HCT116 (cell line): ENCODE measurements at regions not wholly inside any gene's neighbourhood (a gene's known extent, or its start where the extent isn't known, plus 50 kb on each side); places are given as distances from the start of the nearest gene placed in this dataset.

Experiments
- ATAC-seq: fragments of 200-7000 bp; cut with Tn5 transposase; 2 replicates; pipeline ENCODE4 v1.9.1; 2020; ENCODE audit warnings: mild to moderate bottlenecking, moderate library complexity
- BruUV-seq: library from RNA; stranded (reverse); fragments of 400-500 nt; replicated peaks from 2 replicates; lab custom pipeline; 2021; lab: Mats Ljungman, UMichigan
- CTCF ChIA-PET: fragments of 300-600 bp; sonication (Branson Sonifier 250); formaldehyde crosslinking; loops from one replicate; lab custom pipeline; 2021; ENCODE audit warnings: antibody characterized with exemption; lab: Charles Lee
- POLR2A ChIA-PET: fragments of 300-600, 350-600 bp; sonication (Branson Sonifier 250); formaldehyde crosslinking; loops from one replicate; lab custom pipeline; 2021; ENCODE audit warnings: antibody characterized with exemption; lab: Charles Lee
- RAD21 ChIA-PET, 2 experiments: fragments of 300-600 bp; sonication (Branson Sonifier 250); formaldehyde crosslinking; loops; one replicate each; lab custom pipeline; 2023; ENCODE audit warnings: low total read pairs in 2 of 2; ENCODE audit not compliant: uncharacterized antibody in 2 of 2, unreplicated experiment in 2 of 2, low non-redundant PET in 1 of 2; lab: Charles Lee
- DNase-seq: peaks from one replicate; pipeline ENCODE4 v3.0.0-alpha.2; 2010; ENCODE audit warnings: low read depth, low spot score
- H2AFZ ChIP-seq: fragments of 200-600 bp; shearing (Covaris generic), sonication (generic); 2 replicates; pipeline ENCODE4 v1.6.1; 2017; ENCODE audit warnings: low read depth, mixed run types, mixed read lengths, antibody characterized with exemption, low read length; ENCODE audit not compliant: poor library complexity, severe bottlenecking
- H3K27ac ChIP-seq: 2 replicates; pipeline ENCODE4 v1.5.1; 2012; ENCODE audit warnings: low read depth, low read length
- H3K27me3 ChIP-seq: fragments of 200-600 bp; sonication (generic); 2 replicates; pipeline ENCODE4 v1.6.1; 2016; ENCODE audit warnings: mixed run types, low read length, mixed read lengths; ENCODE audit not compliant: insufficient read depth
- H3K36me3 ChIP-seq, 2 experiments: fragments of 200-500 bp in 1 of 2; fragments of 200-600 bp in 1 of 2; sonication (Bioruptor generic) in 1 of 2; sonication (generic) in 1 of 2; 2 replicates each; pipeline versions ENCODE4 v1.5.1 to v1.6.1; 2014 to 2016; ENCODE audit warnings: low read length in 2 of 2, inconsistent platforms in 1 of 2, mixed read lengths in 1 of 2, mixed run types in 1 of 2; ENCODE audit not compliant: insufficient read depth in 2 of 2, control insufficient read depth in 1 of 2
- H3K4me1 ChIP-seq, 2 experiments: fragments of 200-600 bp in 1 of 2; sonication (generic) in 1 of 2; 2 replicates each; pipeline versions ENCODE4 v1.5.1 to v1.6.1; 2012 to 2017; ENCODE audit warnings: low read length in 2 of 2, inconsistent platforms in 1 of 2, mild to moderate bottlenecking in 1 of 2, mixed read lengths in 1 of 2, mixed run types in 1 of 2, moderate library complexity in 1 of 2; ENCODE audit not compliant: insufficient read depth in 2 of 2, control insufficient read depth in 1 of 2
- H3K4me2 ChIP-seq: fragments of 200-600 bp; sonication (generic); 2 replicates; pipeline ENCODE4 v1.6.1; 2017; ENCODE audit warnings: mixed run types, low read length, mixed read lengths
- H3K4me3 ChIP-seq, 2 experiments: fragments of 200-600 bp in 1 of 2; sonication (generic) in 1 of 2; replicated peaks in 1 of 2; 2 replicates each; pipeline ENCODE4 v1.5.1; 2011 to 2016; ENCODE audit warnings: low read length in 2 of 2, control low read depth in 1 of 2, low read depth in 1 of 2, mild to moderate bottlenecking in 1 of 2, mixed read lengths in 1 of 2, mixed run types in 1 of 2
- H3K79me2 ChIP-seq: fragments of 200-600 bp; sonication (generic); 2 replicates; pipeline ENCODE4 v1.6.1; 2017; ENCODE audit warnings: mild to moderate bottlenecking, mixed run types, low read length, moderate library complexity, mixed read lengths; ENCODE audit not compliant: insufficient read depth
- H3K9ac ChIP-seq: fragments of 200-600 bp; sonication (generic); 2 replicates; pipeline ENCODE4 v1.6.1; 2016; ENCODE audit warnings: low read length, mixed read lengths
- H3K9me2 ChIP-seq: fragments of 200-600 bp; sonication (generic), shearing (Covaris generic); 2 replicates; pipeline ENCODE4 v1.6.1; 2017; ENCODE audit warnings: mixed run types, mild to moderate bottlenecking, moderate library complexity; ENCODE audit not compliant: insufficient read depth
- H3K9me3 ChIP-seq, 2 experiments: fragments of 200-500 bp in 1 of 2; fragments of 200-600 bp in 1 of 2; sonication (Bioruptor generic) in 1 of 2; sonication (generic) in 1 of 2; 2 replicates each; pipeline ENCODE4 v1.6.1; 2014 to 2017; ENCODE audit warnings: low read length in 2 of 2, mixed read lengths in 2 of 2, inconsistent platforms in 1 of 2, low read depth in 1 of 2, mild to moderate bottlenecking in 1 of 2, mixed run types in 1 of 2, moderate library complexity in 1 of 2; ENCODE audit not compliant: control insufficient read depth in 1 of 2, insufficient read depth in 1 of 2
- H4K20me1 ChIP-seq: fragments of 200-600 bp; sonication (generic), shearing (Covaris generic); 2 replicates; pipeline ENCODE4 v1.6.1; 2017; ENCODE audit warnings: mixed run types, mild to moderate bottlenecking, moderate library complexity; ENCODE audit not compliant: insufficient read depth
- CBX3 ChIP-seq: IDR thresholded peaks from 2 replicates; pipeline ENCODE4 v1.6.1; 2012; ENCODE audit warnings: low read depth
- CEBPB ChIP-seq: IDR thresholded peaks from 2 replicates; pipeline ENCODE4 v1.6.1; 2012; ENCODE audit warnings: low read depth
- ELF1 ChIP-seq: IDR thresholded peaks from 2 replicates; pipeline ENCODE4 v1.6.1; 2012; ENCODE audit warnings: low read depth, borderline replicate concordance
- EZH2 ChIP-seq: fragments of 200-600 bp; sonication (generic); IDR thresholded peaks from 2 replicates; pipeline ENCODE4 v1.6.1; 2017; ENCODE audit warnings: antibody characterized with exemption, mixed run types
- EZH2phosphoT487 ChIP-seq: fragments of 200-600 bp; IDR thresholded peaks from 2 replicates; pipeline ENCODE4 v1.6.1; 2018; ENCODE audit warnings: antibody characterized with exemption, borderline replicate concordance
- POLR2A ChIP-seq: IDR thresholded peaks from 2 replicates; pipeline ENCODE4 v1.7.0; 2011; ENCODE audit warnings: borderline replicate concordance; ENCODE audit not compliant: insufficient read depth, insufficient read length; ENCODE audit errors: extremely low read depth
- POLR2AphosphoS5 ChIP-seq: IDR thresholded peaks from 2 replicates; pipeline ENCODE4 v1.6.1; 2011; ENCODE audit warnings: mild to moderate bottlenecking, low read depth, low read length, moderate library complexity
- RAD21 ChIP-seq: IDR thresholded peaks from 2 replicates; pipeline ENCODE4 v1.6.1; 2012; ENCODE audit warnings: low read depth, mild to moderate bottlenecking
- SIN3A ChIP-seq: IDR thresholded peaks from 2 replicates; pipeline ENCODE4 v1.6.1; 2012; ENCODE audit warnings: low read depth
- SP1 ChIP-seq: IDR thresholded peaks from 2 replicates; pipeline ENCODE4 v1.6.1; 2012; ENCODE audit warnings: low read depth
- SRF ChIP-seq: IDR thresholded peaks from 2 replicates; pipeline ENCODE4 v1.6.1; 2012; ENCODE audit warnings: low read depth
- YY1 ChIP-seq: IDR thresholded peaks from 2 replicates; pipeline ENCODE4 v1.6.1; 2011; ENCODE audit warnings: low read length, low read depth, moderate library complexity, mild to moderate bottlenecking; ENCODE audit not compliant: insufficient replicate concordance; ENCODE audit errors: extremely low read depth
- ZFX ChIP-seq: fragments of 450-650 bp; IDR thresholded peaks from 2 replicates; pipeline ENCODE4 v1.6.1; 2017
- intact Hi-C: fragments of 100-400 bp; cut with micrococcal nuclease; formaldehyde crosslinking; loops from 2 replicates; pipeline ENCODE4 v1.10.0; 2022
- TF ChIP-seq, protein P1 (sequence below): IDR thresholded peaks from 2 replicates; pipeline ENCODE4 v1.6.1; 2012
- TF ChIP-seq, protein P2 (sequence below): IDR thresholded peaks from 2 replicates; pipeline ENCODE4 v1.6.1; 2011; ENCODE audit warnings: mild to moderate bottlenecking, low read length, moderate library complexity; ENCODE audit not compliant: insufficient replicate concordance; ENCODE audit errors: extremely low read depth

DNA sequence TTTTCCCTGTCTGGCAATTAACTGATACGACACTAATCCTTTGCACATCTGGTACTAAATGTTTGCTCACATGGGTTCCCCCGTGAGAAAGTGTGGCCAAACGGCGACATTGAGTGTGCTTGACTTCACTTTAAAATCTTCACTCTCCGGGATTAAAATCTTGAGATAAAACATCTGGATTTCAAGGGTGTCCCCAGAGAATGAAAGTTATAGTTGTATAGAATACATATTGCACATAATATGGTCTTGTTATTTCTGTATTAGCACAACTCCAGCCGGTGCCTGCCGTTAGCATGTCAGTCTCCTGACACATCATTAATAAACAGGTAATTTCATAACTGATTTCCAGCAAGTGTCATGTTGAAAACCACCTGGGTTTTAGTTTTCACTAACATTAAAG lies 749.0 kb upstream of the SOX9 start (continued):
- TF ChIP-seq YY1: no peak

DNA sequence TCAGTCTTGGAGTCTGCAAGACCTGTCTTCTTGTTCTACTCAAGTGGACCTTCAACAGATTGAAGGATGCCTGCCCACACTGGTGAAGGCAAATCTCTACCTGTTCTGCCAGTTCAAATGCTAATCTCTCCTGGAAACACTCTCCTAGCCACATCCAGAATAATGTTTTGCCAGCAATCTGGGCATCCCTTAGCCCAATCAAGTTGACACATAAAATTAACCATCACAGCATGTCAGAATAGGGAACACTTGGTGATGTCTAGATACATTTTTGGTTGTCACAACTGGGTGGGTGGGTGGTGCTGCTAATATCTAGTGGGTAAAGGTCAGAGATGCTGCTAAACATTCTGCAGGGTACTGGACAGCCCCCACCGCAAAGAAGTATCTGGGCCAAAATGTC lies 744.9 kb upstream of the SOX9 start:
- H4K20me1 ChIP-seq: no peaks in the 10 kb centered on the region
- BruUV-seq: no TSS peak
- ATAC-seq (no peak), DNase-seq (no peak)
- no peak for TF ChIP-seq CEBPB
- no peak for TF ChIP-seq ELF1
- TF ChIP-seq POLR2AphosphoS5: no peak
- no peak for TF ChIP-seq RAD21
- no peaks in the 10 kb centered on the region for H3K79me2 ChIP-seq
- H3K27me3 ChIP-seq: no peaks in the 10 kb centered on the region
- POLR2A ChIA-PET: no interaction called here
- intact Hi-C loops: no loop called here
- RAD21 ChIA-PET: no interaction called here
- no peaks in the 10 kb centered on the region for H3K4me1 ChIP-seq
- H2AFZ ChIP-seq: no peak overlapping the region
- H3K9ac ChIP-seq: no peak overlapping the region
- no peaks in the 10 kb centered on the region for H3K9me3 ChIP-seq
- CTCF ChIA-PET: no interaction called here
- no peaks in the 10 kb centered on the region for H3K36me3 ChIP-seq
- no peaks in the 10 kb centered on the region for H3K9me2 ChIP-seq
- no peak overlapping the region for H3K4me3 ChIP-seq
- H3K27ac ChIP-seq: no peak overlapping the region
- no peak overlapping the region for H3K4me2 ChIP-seq

DNA sequence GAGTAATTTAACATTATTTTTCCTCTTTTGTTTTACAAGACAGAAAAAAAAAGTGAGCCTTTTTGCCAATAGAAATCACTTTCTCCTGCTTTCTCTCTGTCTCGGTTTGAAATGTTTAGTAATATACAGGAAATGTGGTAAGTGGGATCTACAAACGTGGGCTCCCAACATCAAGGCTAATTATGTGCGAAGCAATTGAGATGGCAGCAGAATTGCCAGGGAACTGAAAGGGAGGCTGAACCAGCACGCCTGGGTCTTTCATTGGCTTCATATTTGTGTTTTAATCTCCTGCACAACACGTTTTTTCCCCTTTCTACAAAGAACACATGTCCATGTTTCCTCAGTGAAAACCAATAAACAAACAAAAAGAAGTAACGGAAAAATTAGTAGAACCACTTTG lies 743.9 kb upstream of the SOX9 start:
- Histone ChIP-seq H3K4me1 (no peaks in the 10 kb centered on the region), H3K9me3 (no peaks in the 10 kb centered on the region), H3K4me2 (no peak overlapping the region), H3K27me3 (no peaks in the 10 kb centered on the region), H2AFZ (no peak overlapping the region), H3K79me2 (no peaks in the 10 kb centered on the region), H3K27ac (no peak overlapping the region), H3K9me2 (no peaks in the 10 kb centered on the region), H4K20me1 (no peaks in the 10 kb centered on the region), H3K9ac (no peak overlapping the region), H3K36me3 (no peaks in the 10 kb centered on the region), H3K4me3 (no peak overlapping the region)
- POLR2A ChIA-PET: no interaction called here
- CTCF ChIA-PET: no interaction called here
- intact Hi-C loops: no loop called here
- RAD21 ChIA-PET: no interaction called here
- no peak for DNase-seq
- TF ChIP-seq POLR2A (no peak), EZH2phosphoT487 (no peak), ZFX (no peak), CBX3 (no peak), POLR2AphosphoS5 (no peak), EZH2 (no peak), SP1 (no peak), ELF1 (no peak), SRF (no peak), RAD21 (no peak), SIN3A (no peak)
- TF ChIP-seq, protein P1, sequence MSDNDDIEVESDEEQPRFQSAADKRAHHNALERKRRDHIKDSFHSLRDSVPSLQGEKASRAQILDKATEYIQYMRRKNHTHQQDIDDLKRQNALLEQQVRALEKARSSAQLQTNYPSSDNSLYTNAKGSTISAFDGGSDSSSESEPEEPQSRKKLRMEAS: no peak
- TF ChIP-seq, protein P2, sequence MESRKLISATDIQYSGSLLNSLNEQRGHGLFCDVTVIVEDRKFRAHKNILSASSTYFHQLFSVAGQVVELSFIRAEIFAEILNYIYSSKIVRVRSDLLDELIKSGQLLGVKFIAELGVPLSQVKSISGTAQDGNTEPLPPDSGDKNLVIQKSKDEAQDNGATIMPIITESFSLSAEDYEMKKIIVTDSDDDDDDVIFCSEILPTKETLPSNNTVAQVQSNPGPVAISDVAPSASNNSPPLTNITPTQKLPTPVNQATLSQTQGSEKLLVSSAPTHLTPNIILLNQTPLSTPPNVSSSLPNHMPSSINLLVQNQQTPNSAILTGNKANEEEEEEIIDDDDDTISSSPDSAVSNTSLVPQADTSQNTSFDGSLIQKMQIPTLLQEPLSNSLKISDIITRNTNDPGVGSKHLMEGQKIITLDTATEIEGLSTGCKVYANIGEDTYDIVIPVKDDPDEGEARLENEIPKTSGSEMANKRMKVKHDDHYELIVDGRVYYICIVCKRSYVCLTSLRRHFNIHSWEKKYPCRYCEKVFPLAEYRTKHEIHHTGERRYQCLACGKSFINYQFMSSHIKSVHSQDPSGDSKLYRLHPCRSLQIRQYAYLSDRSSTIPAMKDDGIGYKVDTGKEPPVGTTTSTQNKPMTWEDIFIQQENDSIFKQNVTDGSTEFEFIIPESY: no peak
- BruUV-seq: no TSS peak
- no peak for ATAC-seq
